ENCODE measurements at regions not wholly inside any gene's neighbourhood (a gene's known extent, or its start where the extent isn't known, plus 50 kb on each side); places are given as distances from the start of the nearest gene placed in this dataset.

- no peak for TF ChIP-seq YY1 (IDR thresholded peaks at IDR 0.05; ENCODE audit: insufficient read depth, insufficient read length)
- no peak for TF ChIP-seq SUZ12 (IDR thresholded peaks at IDR 0.05; ENCODE audit: extremely low read depth, insufficient read depth, insufficient read length)
Measured at GRCh38 chr13:79655509-79655908, 174.6 kb downstream of the NDFIP2 start.
